HG03108 (cell line): ENCODE measurements at regions not wholly inside any gene's neighbourhood (a gene's known extent, or its start where the extent isn't known, plus 50 kb on each side); places are given as distances from the start of the nearest gene placed in this dataset.
"Not testable (repeated sequence)": the region's sequence is repeated elsewhere in the genome, so short reads cannot be mapped to it uniquely, and the experiment has no call there.

Source experiments
- ATAC-seq: cut with Tn5 transposase; IDR thresholded peaks from one replicate; pipeline ENCODE4 v1.9.1; 2021; ENCODE audit warnings: moderate library complexity; ENCODE audit not compliant: unreplicated experiment

GRCh38 chr1:4133297-4133938 is 233.3 kb upstream of the C1orf174 start:
- no peak for ATAC-seq

- ATAC-seq, result no peak
Measured at GRCh38 chr1:4133939-4134321, 233.9 kb upstream of the C1orf174 start.

GRCh38 chr1:4135853-4136252 is 235.8 kb upstream of the C1orf174 start:
- not testable (repeated sequence) for ATAC-seq

- ATAC-seq, result no peak
Measured at GRCh38 chr1:4137621-4138415, 237.7 kb upstream of the C1orf174 start.

GRCh38 chr1:4139646-4140045 is 239.6 kb upstream of the C1orf174 start:
- no peak for ATAC-seq

- no peak for ATAC-seq
Measured at GRCh38 chr1:4140241-4140640, 240.2 kb upstream of the C1orf174 start.

- ATAC-seq, result no peak
Measured at GRCh38 chr1:4140821-4141220, 240.7 kb upstream of the C1orf174 start.

GRCh38 chr1:4144349-4144971 is 244.4 kb upstream of the C1orf174 start:
- no peak for ATAC-seq

- no peak for ATAC-seq
Measured at GRCh38 chr1:4146101-4146500, 246.0 kb upstream of the C1orf174 start.

GRCh38 chr1:4146614-4147013 is 246.5 kb upstream of the C1orf174 start:
- no peak for ATAC-seq

- no peak for ATAC-seq
Measured at GRCh38 chr1:4147509-4147908, 247.4 kb upstream of the C1orf174 start.

GRCh38 chr1:4149281-4149680 is 249.2 kb upstream of the C1orf174 start:
- ATAC-seq, result no peak

- ATAC-seq, result no peak
Measured at GRCh38 chr1:4149831-4150230, 249.8 kb upstream of the C1orf174 start.

GRCh38 chr1:4150262-4150661 is 250.2 kb upstream of the C1orf174 start:
- ATAC-seq, result no peak

GRCh38 chr1:4152266-4152665 is 252.2 kb upstream of the C1orf174 start:
- no peak for ATAC-seq

GRCh38 chr1:4153571-4153970 is 253.5 kb upstream of the C1orf174 start:
- ATAC-seq, result no peak

- ATAC-seq, result no peak
Measured at GRCh38 chr1:4156241-4156973, 256.3 kb upstream of the C1orf174 start.

GRCh38 chr1:4160181-4160580 is 260.1 kb upstream of the C1orf174 start:
- no peak for ATAC-seq

GRCh38 chr1:4161366-4162006 is 261.4 kb upstream of the C1orf174 start:
- ATAC-seq, result no peak

- ATAC-seq, result no peak
Measured at GRCh38 chr1:4164965-4165364, 264.9 kb upstream of the C1orf174 start.
